ENCODE measurements at regions not wholly inside any gene's neighbourhood (a gene's known extent, or its start where the extent isn't known, plus 50 kb on each side); places are given as distances from the start of the nearest gene placed in this dataset.

DNA sequence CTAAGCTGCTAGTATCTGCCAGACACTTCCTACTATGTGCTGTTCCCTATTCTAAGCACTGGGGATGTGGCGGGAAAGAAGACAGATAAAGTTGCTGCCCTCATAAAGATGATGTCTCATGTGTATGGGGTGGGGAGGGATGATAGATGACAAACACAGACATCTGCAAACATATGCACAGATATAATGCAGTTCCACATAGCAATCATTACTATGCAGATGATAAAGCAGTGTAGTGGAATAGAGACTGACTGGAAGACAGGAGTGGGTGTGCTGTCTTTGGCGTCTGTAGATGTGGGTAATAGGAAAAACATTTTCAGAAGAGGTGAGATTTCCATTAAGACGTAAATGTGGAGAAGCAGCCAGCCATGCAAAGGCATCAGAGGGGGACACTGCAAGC is 243.6 kb downstream of the DPY19L2 start:
- H3K4me3 ChIP-seq (ENCODE audit: low read length): no peak overlapping the region
- no peak for TF ChIP-seq ZNF274 (IDR thresholded peaks at IDR 0.05; ENCODE audit: low read depth, low read length)

DNA sequence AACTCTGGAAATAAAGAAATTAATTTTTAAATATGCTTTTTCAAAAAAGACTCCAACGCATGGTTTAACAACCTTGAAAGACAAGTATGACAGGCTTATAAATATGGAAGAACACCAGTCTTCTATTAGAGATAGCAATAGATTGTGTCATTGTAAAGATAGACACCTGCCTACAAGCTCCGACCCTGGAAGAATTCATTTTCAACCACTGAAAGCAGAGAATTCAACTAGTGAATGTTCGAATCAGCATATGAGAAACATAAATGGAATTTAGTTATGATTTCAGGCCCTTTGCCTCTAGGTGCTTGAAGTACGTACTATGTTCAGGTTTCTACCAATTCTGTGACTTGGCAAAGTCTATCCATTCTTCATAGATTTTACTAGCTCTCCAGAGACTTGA is 244.5 kb downstream of the DPY19L2 start:
- TF ChIP-seq ZNF274 (IDR thresholded peaks at IDR 0.05; ENCODE audit: low read depth, low read length): no peak
- H3K4me3 ChIP-seq (ENCODE audit: low read length): no peak overlapping the region

DNA sequence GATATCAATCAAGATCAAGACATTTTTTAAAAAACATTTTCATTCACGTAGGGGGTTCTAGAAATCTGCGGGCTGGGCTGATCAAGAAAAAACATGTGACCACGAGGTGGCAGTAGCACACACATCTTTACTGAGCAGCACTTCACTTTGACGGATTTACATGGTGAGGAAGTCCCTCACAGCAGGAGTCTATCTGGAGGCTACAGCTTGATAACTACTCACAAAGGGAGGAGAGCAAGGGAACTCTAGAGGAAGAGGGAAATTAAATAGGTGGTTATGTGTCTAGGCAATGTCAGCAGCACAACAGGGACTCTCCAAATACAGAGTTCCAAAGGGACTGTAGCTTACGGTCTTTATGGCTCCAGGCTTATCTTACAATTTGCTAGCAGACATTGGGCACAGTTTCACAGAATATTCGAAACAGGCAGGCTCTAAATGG is 248.1 kb downstream of the DPY19L2 start:
- TF ChIP-seq ZNF274 (IDR thresholded peaks at IDR 0.05; ENCODE audit: low read depth, low read length): no peak
- no peak overlapping the region for H3K4me3 ChIP-seq (ENCODE audit: low read length)

DNA sequence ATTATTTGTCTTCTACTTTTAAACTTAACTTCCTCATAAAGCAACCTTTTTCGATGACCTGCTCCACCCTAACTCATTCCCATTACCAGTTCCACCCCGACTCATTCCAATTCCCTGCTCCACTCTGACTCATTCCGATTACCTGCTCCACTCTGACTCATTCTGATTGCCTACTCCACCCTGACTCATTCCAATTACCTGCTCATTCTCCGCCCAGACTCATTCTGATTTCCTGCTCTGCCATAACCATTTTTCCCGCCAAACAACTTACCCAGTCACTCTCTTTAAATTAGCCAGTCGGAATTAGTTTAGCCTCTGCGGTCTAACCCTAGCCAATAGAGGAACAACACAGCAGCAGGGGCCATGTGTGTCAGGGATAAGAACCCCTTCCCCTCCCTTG is 249.1 kb downstream of the DPY19L2 start:
- no peak overlapping the region for H3K4me3 ChIP-seq (ENCODE audit: low read length)

DNA sequence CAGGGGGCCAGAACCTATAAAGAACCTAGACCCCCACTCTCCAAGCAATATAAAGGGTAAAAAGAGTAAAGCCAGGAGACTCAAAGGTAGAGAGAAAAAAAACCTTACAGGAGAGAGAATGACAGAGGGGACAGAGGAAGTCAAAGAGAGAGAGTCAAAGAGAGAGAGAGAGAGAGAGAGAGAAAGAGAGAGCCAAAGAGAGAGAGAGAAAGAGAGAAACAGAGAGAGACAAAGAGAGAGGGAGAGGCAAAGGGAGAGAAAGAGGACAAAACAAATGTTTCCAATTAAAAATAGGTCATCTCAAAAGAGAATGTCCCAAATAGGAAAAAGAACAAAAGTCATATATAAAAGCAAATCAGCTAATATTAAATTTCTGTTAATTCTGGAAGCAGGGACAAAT is 251.5 kb downstream of the DPY19L2 start:
- no peak overlapping the region for H3K4me3 ChIP-seq (ENCODE audit: low read length)
- TF ChIP-seq ZNF274 (IDR thresholded peaks at IDR 0.05; ENCODE audit: low read depth, low read length): no peak

More for the DNA sequence above, 249.1 kb downstream of the DPY19L2 start:
- no peak for TF ChIP-seq ZNF274 (IDR thresholded peaks at IDR 0.05; ENCODE audit: low read depth, low read length)

DNA sequence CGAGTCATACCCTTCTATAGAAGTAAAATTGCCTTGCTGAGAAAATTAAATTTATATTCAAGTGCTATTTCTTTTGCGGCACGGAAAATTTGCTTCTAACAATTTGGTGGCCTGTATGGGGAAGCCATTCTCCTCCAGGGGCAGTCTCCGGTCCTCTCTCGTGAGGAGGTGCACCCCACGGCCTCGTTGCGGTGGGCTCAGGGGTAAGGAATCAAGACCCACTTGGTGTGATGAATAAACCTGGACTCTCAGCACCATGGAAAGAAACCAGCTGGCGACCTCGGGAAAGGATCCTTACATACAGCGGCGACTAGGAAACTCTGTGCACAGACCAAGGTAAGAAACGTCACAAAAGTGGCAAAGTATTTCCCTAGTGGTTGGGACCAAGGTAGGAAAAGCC is 252.9 kb downstream of the DPY19L2 start:
- H3K4me3 ChIP-seq (ENCODE audit: low read length): no peak overlapping the region
- no peak for TF ChIP-seq ZNF274 (IDR thresholded peaks at IDR 0.05; ENCODE audit: low read depth, low read length)

DNA sequence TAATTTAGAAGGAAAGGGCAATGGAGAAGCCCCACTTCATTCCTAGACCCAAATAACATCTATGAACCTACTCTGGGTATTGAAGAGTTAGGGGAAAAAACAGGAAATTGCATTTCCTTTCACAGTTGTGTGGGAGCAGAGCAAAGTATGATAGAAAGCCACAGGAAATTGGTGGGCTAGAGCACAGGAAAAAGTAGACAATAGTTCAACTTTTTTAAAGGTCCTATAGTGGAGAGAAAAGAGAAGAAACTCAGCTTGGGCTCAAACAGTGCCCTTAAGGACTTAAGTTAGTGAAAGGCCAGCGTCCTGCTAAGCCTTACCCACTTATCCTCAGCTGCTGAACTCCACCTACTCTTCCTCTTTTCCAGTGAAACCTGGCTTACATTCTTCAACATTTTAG is 258.1 kb downstream of the DPY19L2 start:
- H3K4me3 ChIP-seq (ENCODE audit: low read length): no peak overlapping the region
- TF ChIP-seq ZNF274 (IDR thresholded peaks at IDR 0.05; ENCODE audit: low read depth, low read length): no peak

DNA sequence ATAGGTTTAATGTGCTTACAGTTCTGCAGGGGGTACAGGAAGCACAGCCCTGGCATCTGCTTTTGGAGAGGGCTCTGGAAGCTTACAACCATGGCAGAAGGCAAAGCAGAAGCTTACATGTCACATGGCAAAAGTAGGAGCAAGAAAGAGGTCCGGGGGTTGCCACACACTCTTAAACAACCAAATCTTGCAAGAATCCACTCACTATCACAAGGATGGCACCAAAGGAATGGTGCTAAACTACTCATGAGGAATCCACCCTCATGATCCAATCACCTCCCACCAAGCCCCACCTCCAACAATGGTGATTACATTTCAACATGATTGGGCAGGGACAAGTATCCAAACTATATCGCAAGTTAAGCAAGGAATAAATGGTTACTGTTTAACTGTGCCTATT is 255.8 kb upstream of the AVPR1A start:
- no peak for TF ChIP-seq ZNF274 (IDR thresholded peaks at IDR 0.05; ENCODE audit: low read depth, low read length)
- no peak overlapping the region for H3K4me3 ChIP-seq (ENCODE audit: low read length)

DNA sequence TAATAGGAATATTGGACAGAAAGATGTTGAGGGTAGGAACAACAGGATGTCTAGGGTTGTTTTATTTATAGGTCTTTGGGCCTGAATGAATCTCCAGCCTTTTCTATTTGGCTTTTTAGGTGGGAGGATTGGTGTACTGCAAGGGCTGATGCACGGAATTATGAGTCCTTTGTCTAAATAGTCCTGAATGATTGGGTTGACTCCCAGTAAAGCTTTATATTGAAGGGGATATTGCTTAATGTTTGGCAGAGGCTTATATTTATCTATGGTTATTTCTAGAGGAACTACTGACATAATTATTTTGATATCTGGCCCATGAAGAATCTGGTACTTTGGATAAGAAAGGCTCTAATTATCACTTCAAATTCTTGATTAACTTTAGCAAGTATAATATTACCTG is 253.6 kb upstream of the AVPR1A start:
- H3K4me3 ChIP-seq (ENCODE audit: low read length): no peak overlapping the region
- no peak for TF ChIP-seq ZNF274 (IDR thresholded peaks at IDR 0.05; ENCODE audit: low read depth, low read length)

DNA sequence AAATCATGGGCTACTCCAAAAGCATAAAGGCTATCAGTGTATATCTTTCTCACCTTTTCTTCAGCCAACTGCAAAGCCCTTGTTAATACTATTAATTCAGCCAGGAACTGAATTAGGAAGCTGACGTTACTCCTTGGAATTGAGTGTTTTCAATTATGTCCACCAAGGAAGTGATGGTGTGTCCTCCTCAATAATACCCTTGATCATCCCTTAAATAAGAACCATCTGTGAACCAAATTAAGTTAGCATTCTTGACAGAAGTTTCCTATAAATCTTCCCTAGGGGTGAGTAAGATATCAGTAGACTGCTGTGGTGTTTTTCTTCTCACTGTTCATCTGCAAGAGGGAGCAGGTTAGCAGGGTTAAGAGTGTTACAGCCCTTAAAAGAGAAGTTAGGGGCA is 252.3 kb upstream of the AVPR1A start:
- H3K4me3 ChIP-seq (ENCODE audit: low read length): no peak overlapping the region
- TF ChIP-seq ZNF274 (IDR thresholded peaks at IDR 0.05; ENCODE audit: low read depth, low read length): no peak

DNA sequence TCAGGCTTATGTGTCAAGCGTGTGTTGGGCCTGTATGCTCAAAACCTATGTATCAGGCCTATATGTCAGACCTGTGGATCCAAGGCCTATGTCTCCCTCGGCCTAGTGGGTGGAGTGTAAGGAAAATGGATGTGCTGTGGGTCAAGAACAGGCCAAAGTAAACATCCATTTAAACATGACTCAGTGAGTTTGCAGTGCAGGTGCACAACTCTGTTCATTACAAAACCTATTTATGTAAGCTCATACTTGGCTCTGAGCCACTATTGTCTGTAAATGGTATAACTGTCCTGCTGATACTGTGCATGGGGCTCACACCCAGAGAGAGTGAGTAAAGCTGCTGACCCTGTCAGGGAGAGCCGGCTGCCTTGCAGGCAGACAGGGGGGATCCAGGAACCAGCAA is 249.7 kb upstream of the AVPR1A start:
- H3K4me3 ChIP-seq (ENCODE audit: low read length): no peak overlapping the region
- TF ChIP-seq ZNF274 (IDR thresholded peaks at IDR 0.05; ENCODE audit: low read depth, low read length): no peak

DNA sequence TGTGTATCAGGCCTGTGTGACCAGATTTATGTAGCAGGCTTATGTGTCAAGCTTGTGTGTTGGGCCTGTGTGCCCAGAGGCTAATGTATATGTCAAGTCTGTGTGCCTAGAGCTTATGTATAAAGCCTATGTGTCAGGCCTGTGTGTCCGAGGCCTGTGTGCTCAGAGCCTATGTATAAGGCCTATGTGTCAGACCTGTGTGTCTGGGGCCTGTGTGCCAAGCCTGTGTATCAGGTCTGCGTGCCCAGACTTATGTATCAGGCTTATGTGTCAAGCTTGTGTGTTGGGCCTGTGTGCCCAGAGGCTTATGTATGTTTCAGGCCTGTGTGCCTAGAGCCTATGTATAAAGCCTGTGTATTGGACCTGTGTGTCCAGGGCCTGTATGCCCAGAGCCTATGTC is 249.3 kb upstream of the AVPR1A start:
- TF ChIP-seq ZNF274 (IDR thresholded peaks at IDR 0.05; ENCODE audit: low read depth, low read length): no peak
- H3K4me3 ChIP-seq (ENCODE audit: low read length): no peak overlapping the region

DNA sequence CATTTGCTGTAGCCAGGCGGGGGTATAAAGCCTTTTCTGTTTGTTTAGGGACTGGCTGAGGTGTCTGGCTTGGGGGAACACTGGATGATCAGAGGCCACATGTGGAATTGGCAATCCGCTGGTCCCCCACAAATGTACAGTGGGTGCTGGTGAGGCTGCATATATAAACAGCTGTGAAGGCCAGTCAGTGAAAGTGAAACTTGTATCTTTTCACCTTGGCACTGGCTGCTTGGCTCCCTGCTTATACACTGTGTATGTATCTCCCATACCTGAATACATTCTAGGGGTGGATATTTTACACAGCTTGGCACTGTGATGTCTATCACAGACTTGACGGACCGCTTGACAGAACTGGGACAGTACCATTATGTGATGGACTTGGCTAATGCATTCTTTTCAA is 246.8 kb upstream of the AVPR1A start:
- TF ChIP-seq ZNF274 (IDR thresholded peaks at IDR 0.05; ENCODE audit: low read depth, low read length): no peak
- H3K4me3 ChIP-seq (ENCODE audit: low read length): no peak overlapping the region

DNA sequence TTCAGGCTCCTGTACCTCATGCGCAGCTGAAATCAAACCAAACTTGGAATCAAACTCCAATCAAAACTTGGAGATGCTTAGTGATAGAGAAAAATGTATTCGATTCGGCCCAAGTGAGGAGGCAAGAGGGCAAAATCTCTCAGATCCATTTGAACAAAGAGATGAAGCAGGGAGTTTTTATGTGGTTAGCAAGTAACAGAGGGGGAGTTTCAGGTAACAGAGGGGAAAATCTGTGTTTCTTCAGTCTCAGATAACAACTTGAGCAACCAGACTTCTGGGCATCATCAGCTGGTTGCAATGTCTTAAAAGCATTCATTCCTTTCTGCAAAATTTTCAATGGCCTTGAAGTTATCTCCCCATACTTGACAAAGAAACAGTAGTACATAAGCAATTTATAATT is 245.1 kb upstream of the AVPR1A start:
- H3K4me3 ChIP-seq (ENCODE audit: low read length): no peak overlapping the region
- no peak for TF ChIP-seq ZNF274 (IDR thresholded peaks at IDR 0.05; ENCODE audit: low read depth, low read length)

DNA sequence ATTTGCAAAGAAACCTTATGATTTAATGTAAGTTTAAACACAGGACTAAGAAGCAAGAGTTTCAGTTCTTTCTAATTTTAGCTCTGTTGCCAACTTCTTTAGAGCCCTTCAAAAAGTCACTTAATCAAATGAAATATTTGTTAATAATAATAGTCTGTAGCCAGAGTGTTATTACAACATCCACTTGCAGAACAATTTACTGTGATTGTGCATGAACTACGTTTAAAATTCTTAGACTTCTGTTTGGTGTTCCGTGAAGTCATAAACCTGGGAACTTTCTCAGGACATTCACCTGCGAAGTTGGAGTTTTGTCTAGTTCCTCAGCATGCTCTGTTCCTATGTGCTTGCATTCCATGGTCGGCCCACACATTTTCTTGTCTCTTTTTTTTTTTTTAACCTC is 244.0 kb upstream of the AVPR1A start:
- H3K4me3 ChIP-seq (ENCODE audit: low read length): no peak overlapping the region

DNA sequence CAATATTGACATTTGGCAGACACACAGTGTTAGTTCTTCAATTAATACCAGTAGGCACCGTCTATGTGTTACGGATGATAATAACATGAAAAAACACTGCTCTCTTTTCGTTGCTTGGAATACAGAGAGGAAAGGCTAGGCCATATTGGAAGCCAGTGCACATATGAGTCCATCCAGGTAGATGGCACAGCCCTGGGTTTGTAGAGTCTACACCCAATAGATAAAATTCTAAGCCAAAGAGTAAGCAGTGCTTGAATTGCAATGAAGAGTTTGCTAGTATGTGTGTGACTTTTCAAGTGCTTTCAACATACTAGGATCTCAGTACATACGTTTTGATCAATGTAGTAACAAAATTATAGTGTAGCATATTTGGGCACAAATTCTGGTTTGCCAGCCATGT is 243.3 kb upstream of the AVPR1A start:
- H3K4me3 ChIP-seq (ENCODE audit: low read length): no peak overlapping the region
- no peak for TF ChIP-seq ZNF274 (IDR thresholded peaks at IDR 0.05; ENCODE audit: low read depth, low read length)

More for the DNA sequence above, 244.0 kb upstream of the AVPR1A start:
- no peak for TF ChIP-seq ZNF274 (IDR thresholded peaks at IDR 0.05; ENCODE audit: low read depth, low read length)

DNA sequence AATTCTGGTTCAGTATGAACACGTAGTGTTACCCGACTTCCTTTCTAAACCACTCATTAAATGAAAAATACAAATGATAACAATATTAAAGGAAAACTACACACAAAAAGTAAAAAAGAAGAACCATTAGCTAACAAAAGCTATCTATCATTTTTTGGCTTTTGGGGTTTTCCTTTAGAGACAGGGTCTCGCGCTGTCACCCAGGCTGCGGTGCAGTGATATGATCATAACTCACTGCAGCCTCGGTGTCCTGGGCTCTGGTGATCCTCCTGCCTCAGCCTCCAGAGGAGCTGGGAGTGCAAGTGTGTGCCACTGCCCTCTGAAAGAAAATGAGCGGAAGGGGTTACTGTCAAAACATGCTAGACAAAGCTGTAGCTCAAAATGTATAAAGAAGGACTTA is 238.2 kb upstream of the AVPR1A start:
- no peak for TF ChIP-seq ZNF274 (IDR thresholded peaks at IDR 0.05; ENCODE audit: low read depth, low read length)
- H3K4me3 ChIP-seq (ENCODE audit: low read length): no peak overlapping the region

All from GM08714 (cell line).